ENCODE measurements at regions not wholly inside any gene's neighbourhood (a gene's known extent, or its start where the extent isn't known, plus 50 kb on each side); places are given as distances from the start of the nearest gene placed in this dataset.

GRCh38 chr12:89257340-89257739, 95.0 kb downstream of the DUSP6 start:
- TF ChIP-seq CTCF (optimal IDR thresholded peaks at IDR 0.05 in 1 of 3, IDR thresholded peaks at IDR 0.05 in 1 of 3, conservative IDR thresholded peaks at IDR 0.05 in 1 of 3; ENCODE audit: extremely low read depth in 1 of 3, insufficient read depth in 2 of 3, low read length in 3 of 3) (no peak), EZH2 (IDR thresholded peaks at IDR 0.05; ENCODE audit: low read length) (no peak)
- Histone ChIP-seq H3K9me3 (ENCODE audit: control insufficient read depth, low read depth, low read length) (no peaks in the 10 kb centered on the region), H3K36me3 (ENCODE audit: control insufficient read depth in 2 of 2, extremely low read depth in 1 of 2, insufficient read depth in 2 of 2, low read length in 2 of 2) (no peaks in the 10 kb centered on the region), H3K27me3 (ENCODE audit: control insufficient read depth, extremely low read depth, insufficient read depth, low read length) (no peaks in the 10 kb centered on the region), H3K4me1 (ENCODE audit: control insufficient read depth, extremely low read depth, insufficient read depth, low read length) (peaks cover 2% of the 10 kb centered on the region), H3K4me2 (ENCODE audit: control insufficient read depth, extremely low read depth, insufficient read depth, low read depth, low read length) (no peak overlapping the region), H3K4me3 (ENCODE audit: control insufficient read depth in 2 of 3, extremely low read depth in 1 of 3, insufficient read depth in 2 of 3, low read depth in 1 of 3, low read length in 3 of 3) (no peak overlapping the region), H3K79me2 (ENCODE audit: control insufficient read depth, insufficient read depth, low read length) (no peaks in the 10 kb centered on the region), H3K9me1 (ENCODE audit: control insufficient read depth, extremely low read depth, insufficient read depth, low read length) (no peaks in the 10 kb centered on the region), H3K27ac (ENCODE audit: control insufficient read depth, insufficient read depth, low read length) (no peak overlapping the region), H4K20me1 (ENCODE audit: control insufficient read depth, extremely low read depth, insufficient read depth, low read length) (no peaks in the 10 kb centered on the region), H2AFZ (ENCODE audit: control insufficient read depth, low read length) (no peak overlapping the region), H3K9ac (ENCODE audit: control insufficient read depth, extremely low read depth, insufficient read depth, low read length) (no peak overlapping the region)
- dilution Hi-C loops (cut with MboI; ENCODE audit: extremely low pct_ligation_motif_present, low sequenced_read_pairs), result no loop called here
- FAIRE-seq (no peak), DNase-seq (ENCODE audit: low read depth, low spot score) (no peak)

GRCh38 chr12:89256060-89256459, 96.2 kb downstream of the DUSP6 start:
- no peak for FAIRE-seq
- Histone ChIP-seq H3K9ac (ENCODE audit: control insufficient read depth, extremely low read depth, insufficient read depth, low read length) (no peak overlapping the region), H3K79me2 (ENCODE audit: control insufficient read depth, insufficient read depth, low read length) (no peaks in the 10 kb centered on the region), H3K9me1 (ENCODE audit: control insufficient read depth, extremely low read depth, insufficient read depth, low read length) (no peaks in the 10 kb centered on the region), H3K9me3 (ENCODE audit: control insufficient read depth, low read depth, low read length) (no peaks in the 10 kb centered on the region), H3K4me2 (ENCODE audit: control insufficient read depth, extremely low read depth, insufficient read depth, low read depth, low read length) (no peak overlapping the region), H3K4me1 (ENCODE audit: control insufficient read depth, extremely low read depth, insufficient read depth, low read length) (peaks cover 8% of the 10 kb centered on the region), H3K4me3 (ENCODE audit: control insufficient read depth in 2 of 3, extremely low read depth in 1 of 3, insufficient read depth in 2 of 3, low read depth in 1 of 3, low read length in 3 of 3) (no peak overlapping the region), H2AFZ (ENCODE audit: control insufficient read depth, low read length) (no peak overlapping the region), H3K27me3 (ENCODE audit: control insufficient read depth, extremely low read depth, insufficient read depth, low read length) (no peaks in the 10 kb centered on the region), H3K27ac (ENCODE audit: control insufficient read depth, insufficient read depth, low read length) (no peak overlapping the region), H3K36me3 (ENCODE audit: control insufficient read depth in 2 of 2, extremely low read depth in 1 of 2, insufficient read depth in 2 of 2, low read length in 2 of 2) (no peaks in the 10 kb centered on the region), H4K20me1 (ENCODE audit: control insufficient read depth, extremely low read depth, insufficient read depth, low read length) (no peaks in the 10 kb centered on the region)
- TF ChIP-seq CTCF (optimal IDR thresholded peaks at IDR 0.05 in 1 of 3, IDR thresholded peaks at IDR 0.05 in 1 of 3, conservative IDR thresholded peaks at IDR 0.05 in 1 of 3; ENCODE audit: extremely low read depth in 1 of 3, insufficient read depth in 2 of 3, low read length in 3 of 3), result no peak
- no peak for TF ChIP-seq EZH2 (IDR thresholded peaks at IDR 0.05; ENCODE audit: low read length)
- dilution Hi-C loops (cut with MboI; ENCODE audit: extremely low pct_ligation_motif_present, low sequenced_read_pairs), result no loop called here
- DNase-seq (ENCODE audit: low read depth, low spot score), result no peak
